ENCODE measurements at regions not wholly inside any gene's neighbourhood (a gene's known extent, or its start where the extent isn't known, plus 50 kb on each side); places are given as distances from the start of the nearest gene placed in this dataset.

GRCh38 chr9:88813638-88814209 lies 177.5 kb upstream of the S1PR3 start:
- ChIA-PET POLR2A (interaction anchor here (1.0 kb wide), 1 partner anchor 75 kb away, joined by 3 read pairs; no protein-coding TSS in a partner anchor), CTCF (no interaction called here)
- no peak for TF ChIP-seq NFIC (IDR thresholded peaks at IDR 0.05; ENCODE audit: borderline replicate concordance)
- no peak for TF ChIP-seq SIN3A (IDR thresholded peaks at IDR 0.05; ENCODE audit: borderline replicate concordance, low read depth, low read length)
- TF ChIP-seq RAD21 (IDR thresholded peaks at IDR 0.05; ENCODE audit: low read length) = no peak
- TF ChIP-seq SMC3 (IDR thresholded peaks at IDR 0.05; ENCODE audit: low read depth, low read length) = no peak
- no peak for TF ChIP-seq RXRA (IDR thresholded peaks at IDR 0.05; ENCODE audit: borderline replicate concordance, low read depth)
- TF ChIP-seq TAF1 (IDR thresholded peaks at IDR 0.05; ENCODE audit: borderline replicate concordance, low read depth, low read length) = no peak
- TF ChIP-seq REST (IDR thresholded peaks at IDR 0.05; ENCODE audit: low read depth, low read length) = no peak
- TF ChIP-seq JUND (IDR thresholded peaks at IDR 0.05) = no peak
- no peak for TF ChIP-seq MEF2A (IDR thresholded peaks at IDR 0.05; ENCODE audit: borderline replicate concordance, low read depth)
- Histone ChIP-seq H3K27me3 (ENCODE audit: insufficient read depth) (no peaks in the 10 kb centered on the region), H3K4me2 (peak overlapping the region; percentile 65), H3K4me1 (ENCODE audit: control insufficient read depth in 1 of 2, insufficient read depth in 2 of 2, low read depth in 1 of 2, low read length in 1 of 2) (peaks cover 26 to 43% of the 10 kb centered on the region in 2 experiments), H3K9me2 (no peaks in the 10 kb centered on the region), H4K20me1 (ENCODE audit: insufficient read depth) (no peaks in the 10 kb centered on the region), H2AFZ (ENCODE audit: low read depth) (no peak overlapping the region), H3K36me3 (replicated peaks in 1 of 2; ENCODE audit: control insufficient read depth in 1 of 2, insufficient read depth in 2 of 2, low read length in 1 of 2) (no peaks in the 10 kb centered on the region), H3F3A (replicated peaks; ENCODE audit: insufficient read depth) (peaks cover 23% of the 10 kb centered on the region), H3K9ac (no peak overlapping the region), H3K9me3 (no peaks in the 10 kb centered on the region), H3K79me2 (ENCODE audit: insufficient read depth) (no peaks in the 10 kb centered on the region), H3K27ac (ENCODE audit: low read depth in 2 of 2, low read length in 1 of 2) (peak overlapping the region in 1 of 2 experiments; percentile 74; a peak in 3 of 4 replicates), H3K4me3 (ENCODE audit: low read depth in 2 of 2, low read length in 1 of 2) (no peak overlapping the region)
- no peak for DNase-seq
- WGBS (ENCODE audit: low lambda C conversion rate) = 94% methylated on average over 8 of the region's 8 CpGs

GRCh38 chr9:88814577-88814976 lies 176.7 kb upstream of the S1PR3 start:
- CTCF ChIA-PET = interaction anchor here (1.0 kb wide), 2 partner anchors 14 to 32 kb away, joined by 3 read pairs; no protein-coding TSS in a partner anchor
- H3K9ac ChIP-seq = no peak overlapping the region
- TF ChIP-seq ELF1 (IDR thresholded peaks at IDR 0.05) (no peak; the same call in 1 of the 2 replicates), TEAD4 (IDR thresholded peaks at IDR 0.05; ENCODE audit: borderline replicate concordance, insufficient read depth) (peak; percentile 97), MXI1 (IDR thresholded peaks at IDR 0.05; ENCODE audit: low read depth, low read length) (no peak), FOSL2 (IDR thresholded peaks at IDR 0.05; ENCODE audit: borderline replicate concordance, low read depth) (peak; percentile 72), CTCF (IDR thresholded peaks at IDR 0.05) (no peak), RXRA (IDR thresholded peaks at IDR 0.05; ENCODE audit: borderline replicate concordance, low read depth) (peak; percentile 90), RAD21 (IDR thresholded peaks at IDR 0.05; ENCODE audit: low read length) (peak; percentile 40; the same call in 1 of the 2 replicates), SMC3 (IDR thresholded peaks at IDR 0.05; ENCODE audit: low read depth, low read length) (peak; percentile 1; the same call in 1 of the 2 replicates), ZBTB33 (IDR thresholded peaks at IDR 0.05; ENCODE audit: borderline replicate concordance, low read depth) (peak; percentile 89), GATA2 (CRISPR knock-in tag; IDR thresholded peaks at IDR 0.05) (0 out of 2 replicates have a peak, but pooled peaks have one; percentile 5), JUND (IDR thresholded peaks at IDR 0.05) (peak; percentile 94), TCF12 (IDR thresholded peaks at IDR 0.05) (peak; percentile 100), CHD2 (IDR thresholded peaks at IDR 0.05; ENCODE audit: low read length, partially characterized antibody) (peak; percentile 95), PBX3 (IDR thresholded peaks at IDR 0.05) (peak; percentile 98)

More at GRCh38 chr9:88814577-88814976, 176.7 kb upstream of the S1PR3 start:
- no peaks in the 10 kb centered on the region for H3K27me3 ChIP-seq (ENCODE audit: insufficient read depth)
- peaks cover 32 to 50% of the 10 kb centered on the region in 2 experiments for H3K4me1 ChIP-seq (ENCODE audit: control insufficient read depth in 1 of 2, insufficient read depth in 2 of 2, low read depth in 1 of 2, low read length in 1 of 2)
- H3K4me3 ChIP-seq (ENCODE audit: low read depth in 2 of 2, low read length in 1 of 2) = 0 out of 4 replicates have a peak overlapping the region, but pooled peaks of 1 of the 2 experiments have one; percentile 3
- no peaks in the 10 kb centered on the region for H3K9me3 ChIP-seq
- H3K79me2 ChIP-seq (ENCODE audit: insufficient read depth) = no peaks in the 10 kb centered on the region
- H3K36me3 ChIP-seq (replicated peaks in 1 of 2; ENCODE audit: control insufficient read depth in 1 of 2, insufficient read depth in 2 of 2, low read length in 1 of 2) = no peaks in the 10 kb centered on the region
- H3K27ac ChIP-seq (ENCODE audit: low read depth in 2 of 2, low read length in 1 of 2) = peak overlapping the region; percentile 74 to 84
- POLR2A ChIA-PET = no interaction called here
- no peaks in the 10 kb centered on the region for H4K20me1 ChIP-seq (ENCODE audit: insufficient read depth)
- no peak overlapping the region for H2AFZ ChIP-seq (ENCODE audit: low read depth)
- WGBS (ENCODE audit: low lambda C conversion rate) = 30% methylated on average over 4 of the region's 4 CpGs
- H3K4me2 ChIP-seq = peak overlapping the region; percentile 65
- peak; percentile 68 for DNase-seq
- H3K9me2 ChIP-seq = no peaks in the 10 kb centered on the region
- H3F3A ChIP-seq (replicated peaks; ENCODE audit: insufficient read depth) = peaks cover 23% of the 10 kb centered on the region
